ENCODE measurements at regions not wholly inside any gene's neighbourhood (a gene's known extent, or its start where the extent isn't known, plus 50 kb on each side); places are given as distances from the start of the nearest gene placed in this dataset.
"Not testable (repeated sequence)": the region's sequence is repeated elsewhere in the genome, so short reads cannot be mapped to it uniquely, and the experiment has no call there.

- DNase-seq (ENCODE audit: insufficient read length, low spot score) = no peak
- no peak for FAIRE-seq
- TF ChIP-seq POU2F2 (IDR thresholded peaks at IDR 0.05; ENCODE audit: low read depth, low read length) (no peak), SPI1 (IDR thresholded peaks at IDR 0.05; ENCODE audit: low read depth, low read length) (peak; percentile 52; the same call in 1 of the 2 replicates)
Measured at GRCh38 chr6:111942561-111942960, 69.3 kb upstream of the FYN start.

GRCh38 chr6:111943266-111943665 lies 70.0 kb upstream of the FYN start:
- DNase-seq (ENCODE audit: insufficient read length, low spot score) (no peak), FAIRE-seq (no peak)
- no peak for TF ChIP-seq POU2F2 (IDR thresholded peaks at IDR 0.05; ENCODE audit: low read depth, low read length)
- TF ChIP-seq PAX5 (IDR thresholded peaks at IDR 0.05; ENCODE audit: insufficient read depth, low read length, severe bottlenecking) = no peak
- no peak for TF ChIP-seq SPI1 (IDR thresholded peaks at IDR 0.05; ENCODE audit: low read depth, low read length)
- TF ChIP-seq POLR2A (IDR thresholded peaks at IDR 0.05; ENCODE audit: low read depth, low read length) = no peak
- TF ChIP-seq POLR2AphosphoS5 (IDR thresholded peaks at IDR 0.05; ENCODE audit: low read depth, low read length) = no peak
- no peak for TF ChIP-seq TAF1 (IDR thresholded peaks at IDR 0.05; ENCODE audit: low read depth, low read length)

- TF ChIP-seq TAF1 (IDR thresholded peaks at IDR 0.05; ENCODE audit: low read depth, low read length) (no peak), POLR2A (IDR thresholded peaks at IDR 0.05; ENCODE audit: low read depth, low read length) (no peak), PAX5 (IDR thresholded peaks at IDR 0.05; ENCODE audit: insufficient read depth, low read length, severe bottlenecking) (no peak), POLR2AphosphoS5 (IDR thresholded peaks at IDR 0.05; ENCODE audit: low read depth, low read length) (no peak), POU2F2 (IDR thresholded peaks at IDR 0.05; ENCODE audit: low read depth, low read length) (no peak), SPI1 (IDR thresholded peaks at IDR 0.05; ENCODE audit: low read depth, low read length) (no peak)
- FAIRE-seq (no peak), DNase-seq (ENCODE audit: insufficient read length, low spot score) (no peak)
Measured at GRCh38 chr6:111943726-111944125, 70.5 kb upstream of the FYN start.

- TF ChIP-seq TAF1 (IDR thresholded peaks at IDR 0.05; ENCODE audit: low read depth, low read length) = no peak
- TF ChIP-seq SPI1 (IDR thresholded peaks at IDR 0.05; ENCODE audit: low read depth, low read length) = no peak
- no peak for TF ChIP-seq PAX5 (IDR thresholded peaks at IDR 0.05; ENCODE audit: insufficient read depth, low read length, severe bottlenecking)
- TF ChIP-seq POU2F2 (IDR thresholded peaks at IDR 0.05; ENCODE audit: low read depth, low read length) = no peak
- no peak for TF ChIP-seq POLR2A (IDR thresholded peaks at IDR 0.05; ENCODE audit: low read depth, low read length)
- TF ChIP-seq POLR2AphosphoS5 (IDR thresholded peaks at IDR 0.05; ENCODE audit: low read depth, low read length) = no peak
- DNase-seq (ENCODE audit: insufficient read length, low spot score) = no peak
- no peak for FAIRE-seq
Measured at GRCh38 chr6:111944541-111944940, 71.3 kb upstream of the FYN start.

- DNase-seq (ENCODE audit: insufficient read length, low spot score) (no peak), FAIRE-seq (no peak)
- TF ChIP-seq PAX5 (IDR thresholded peaks at IDR 0.05; ENCODE audit: insufficient read depth, low read length, severe bottlenecking) (no peak), SPI1 (IDR thresholded peaks at IDR 0.05; ENCODE audit: low read depth, low read length) (no peak), POLR2A (IDR thresholded peaks at IDR 0.05; ENCODE audit: low read depth, low read length) (no peak), TAF1 (IDR thresholded peaks at IDR 0.05; ENCODE audit: low read depth, low read length) (no peak), POU2F2 (IDR thresholded peaks at IDR 0.05; ENCODE audit: low read depth, low read length) (no peak), POLR2AphosphoS5 (IDR thresholded peaks at IDR 0.05; ENCODE audit: low read depth, low read length) (no peak)
Measured at GRCh38 chr6:111949546-111949945, 76.3 kb upstream of the FYN start.

GRCh38 chr6:111949984-111950383 lies 76.7 kb upstream of the FYN start:
- DNase-seq (ENCODE audit: insufficient read length, low spot score); FAIRE-seq: not testable (repeated sequence)

GRCh38 chr6:111950661-111951496 lies 77.6 kb upstream of the FYN start:
- no peak for FAIRE-seq
- TF ChIP-seq POLR2A (IDR thresholded peaks at IDR 0.05; ENCODE audit: low read depth, low read length) (no peak), POLR2AphosphoS5 (IDR thresholded peaks at IDR 0.05; ENCODE audit: low read depth, low read length) (no peak), SPI1 (IDR thresholded peaks at IDR 0.05; ENCODE audit: low read depth, low read length) (no peak), TAF1 (IDR thresholded peaks at IDR 0.05; ENCODE audit: low read depth, low read length) (no peak), PAX5 (IDR thresholded peaks at IDR 0.05; ENCODE audit: insufficient read depth, low read length, severe bottlenecking) (no peak), POU2F2 (IDR thresholded peaks at IDR 0.05; ENCODE audit: low read depth, low read length) (no peak)
- DNase-seq (ENCODE audit: insufficient read length, low spot score) = no peak

GRCh38 chr6:111951497-111952085 lies 78.3 kb upstream of the FYN start:
- TF ChIP-seq TAF1 (IDR thresholded peaks at IDR 0.05; ENCODE audit: low read depth, low read length) = no peak
- TF ChIP-seq SPI1 (IDR thresholded peaks at IDR 0.05; ENCODE audit: low read depth, low read length) = no peak
- no peak for TF ChIP-seq POU2F2 (IDR thresholded peaks at IDR 0.05; ENCODE audit: low read depth, low read length)
- no peak for TF ChIP-seq POLR2A (IDR thresholded peaks at IDR 0.05; ENCODE audit: low read depth, low read length)
- no peak for TF ChIP-seq PAX5 (IDR thresholded peaks at IDR 0.05; ENCODE audit: insufficient read depth, low read length, severe bottlenecking)
- no peak for TF ChIP-seq POLR2AphosphoS5 (IDR thresholded peaks at IDR 0.05; ENCODE audit: low read depth, low read length)
- DNase-seq (ENCODE audit: insufficient read length, low spot score) (no peak), FAIRE-seq (no peak)

- DNase-seq (ENCODE audit: insufficient read length, low spot score) = no peak
Measured at GRCh38 chr6:111952274-111952673, 79.0 kb upstream of the FYN start.

More at GRCh38 chr6:111952274-111952673, 79.0 kb upstream of the FYN start:
- TF ChIP-seq POLR2A (IDR thresholded peaks at IDR 0.05; ENCODE audit: low read depth, low read length) = no peak
- TF ChIP-seq POLR2AphosphoS5 (IDR thresholded peaks at IDR 0.05; ENCODE audit: low read depth, low read length) = no peak
- TF ChIP-seq TAF1 (IDR thresholded peaks at IDR 0.05; ENCODE audit: low read depth, low read length) = no peak
- no peak for TF ChIP-seq SPI1 (IDR thresholded peaks at IDR 0.05; ENCODE audit: low read depth, low read length)
- TF ChIP-seq PAX5 (IDR thresholded peaks at IDR 0.05; ENCODE audit: insufficient read depth, low read length, severe bottlenecking) = no peak
- TF ChIP-seq POU2F2 (IDR thresholded peaks at IDR 0.05; ENCODE audit: low read depth, low read length) = no peak
- no peak for FAIRE-seq
